SK-N-SH (cell line): ENCODE measurements at regions not wholly inside any gene's neighbourhood (a gene's known extent, or its start where the extent isn't known, plus 50 kb on each side); places are given as distances from the start of the nearest gene placed in this dataset.

Source experiments
- CTCF ChIA-PET: fragments of 300-600, 350-600 bp; formaldehyde crosslinking; extraction: SDS; loops from one replicate; lab custom pipeline; 2021; lab: Yijun Ruan, JAX
- POLR2A ChIA-PET: fragments of 350-600 bp; sonication (Branson Sonifier 250); formaldehyde crosslinking; extraction: SDS; loops from one replicate; lab custom pipeline; 2020; ENCODE audit warnings: antibody characterized with exemption, inconsistent platforms; lab: Yijun Ruan, JAX
- DNase-seq: peaks from one replicate; pipeline ENCODE4 v3.0.0; 2012
- H2AFZ ChIP-seq: fragments of 200-600 bp; sonication (generic); 2 replicates; pipeline ENCODE4 v1.8.1; 2016; ENCODE audit warnings: antibody characterized with exemption, mild to moderate bottlenecking, low read depth
- H3F3A ChIP-seq: fragments of 200-600 bp; sonication (generic); replicated peaks from 2 replicates; pipeline ENCODE3; 2016; ENCODE audit warnings: antibody characterized with exemption, mild to moderate bottlenecking; ENCODE audit not compliant: insufficient read depth
- H3K27ac ChIP-seq, 2 experiments: fragments of 200-500 bp in 1 of 2; fragments of 200-600 bp in 1 of 2; sonication (Bioruptor generic) in 1 of 2; sonication (generic), shearing (Covaris generic) in 1 of 2; 2 replicates each; pipeline versions ENCODE4 v1.5.1 to v1.6.1; 2014 to 2016; ENCODE audit warnings: low read depth in 2 of 2, inconsistent platforms in 1 of 2, low read length in 1 of 2, mild to moderate bottlenecking in 1 of 2, mixed read lengths in 1 of 2
- H3K27me3 ChIP-seq: fragments of 200-600 bp; sonication (generic), shearing (Covaris generic); 2 replicates; pipeline ENCODE4 v1.6.1; 2016; ENCODE audit warnings: mixed run types; ENCODE audit not compliant: insufficient read depth
- H3K36me3 ChIP-seq, 2 experiments: fragments of 200-500 bp in 1 of 2; fragments of 200-600 bp in 1 of 2; sonication (Bioruptor generic) in 1 of 2; sonication (generic) in 1 of 2; replicated peaks in 1 of 2; 2 replicates each; pipeline versions ENCODE3 to v1.5.1; 2014 to 2016; ENCODE audit warnings: low read length in 1 of 2, mild to moderate bottlenecking in 1 of 2; ENCODE audit not compliant: insufficient read depth in 2 of 2, control insufficient read depth in 1 of 2
- H3K4me1 ChIP-seq, 2 experiments: fragments of 200-500 bp in 1 of 2; fragments of 200-600 bp in 1 of 2; sonication (Bioruptor generic) in 1 of 2; sonication (generic), shearing (Covaris generic) in 1 of 2; 2 replicates each; pipeline versions ENCODE4 v1.5.1 to v1.6.1; 2014 to 2016; ENCODE audit warnings: low read depth in 1 of 2, low read length in 1 of 2, mixed run types in 1 of 2; ENCODE audit not compliant: insufficient read depth in 2 of 2, control insufficient read depth in 1 of 2
- H3K4me2 ChIP-seq: fragments of 200-600 bp; sonication (generic), shearing (Covaris generic); 2 replicates; pipeline ENCODE4 v1.6.1; 2017; ENCODE audit warnings: mixed run types
- H3K4me3 ChIP-seq, 2 experiments: fragments of 200-500 bp in 1 of 2; fragments of 200-600 bp in 1 of 2; sonication (Bioruptor generic) in 1 of 2; sonication (generic), shearing (Covaris generic) in 1 of 2; 2 replicates each; pipeline versions ENCODE4 v1.5.1 to v1.8.1; 2014 to 2016; ENCODE audit warnings: low read depth in 2 of 2, inconsistent platforms in 1 of 2, low read length in 1 of 2, mild to moderate bottlenecking in 1 of 2, mixed read lengths in 1 of 2, moderate library complexity in 1 of 2
- H3K79me2 ChIP-seq: fragments of 200-600 bp; sonication (generic); 2 replicates; pipeline ENCODE4 v1.8.1; 2017; ENCODE audit warnings: mild to moderate bottlenecking; ENCODE audit not compliant: insufficient read depth
- H3K9ac ChIP-seq: fragments of 200-600 bp; sonication (generic); 2 replicates; pipeline ENCODE4 v1.6.1; 2017; ENCODE audit warnings: mixed run types
- H3K9me2 ChIP-seq: fragments of 200-600 bp; sonication (generic); 2 replicates; pipeline ENCODE4 v1.6.1; 2017; ENCODE audit warnings: mixed run types
- H3K9me3 ChIP-seq: fragments of 200-600 bp; sonication (generic); 2 replicates; pipeline ENCODE4 v1.6.1; 2017; ENCODE audit warnings: mixed run types, mild to moderate bottlenecking, moderate library complexity
- H4K20me1 ChIP-seq: fragments of 200-600 bp; sonication (generic); 2 replicates; pipeline ENCODE4 v1.6.1; 2017; ENCODE audit warnings: mild to moderate bottlenecking, mixed run types; ENCODE audit not compliant: insufficient read depth
- FOSL2 ChIP-seq: IDR thresholded peaks from 2 replicates; pipeline ENCODE4 v1.4.0; 2012; ENCODE audit warnings: low read depth, mild to moderate bottlenecking, moderate library complexity, borderline replicate concordance
- FOXJ3 ChIP-seq: sonication (generic); formaldehyde crosslinking; IDR thresholded peaks from 2 replicates; pipeline ENCODE4 v1.5.1; 2020; ENCODE audit warnings: mild to moderate bottlenecking, missing genetic modification reagents
- FOXM1 ChIP-seq: IDR thresholded peaks from 2 replicates; pipeline ENCODE4 v1.4.0; 2012; ENCODE audit warnings: low read depth, mild to moderate bottlenecking
- GATA2 ChIP-seq: sonication (generic); formaldehyde crosslinking; IDR thresholded peaks from 2 replicates; pipeline ENCODE4 v1.5.0; 2020; ENCODE audit warnings: mild to moderate bottlenecking, missing genetic modification reagents
- MXI1 ChIP-seq: IDR thresholded peaks from 2 replicates; pipeline ENCODE4 v1.6.1; 2012; ENCODE audit warnings: mild to moderate bottlenecking, low read depth, low read length, improper control_type of control experiment
- NFIC ChIP-seq: IDR thresholded peaks from 2 replicates; pipeline ENCODE4 v1.4.0; 2012; ENCODE audit warnings: borderline replicate concordance
- NRF1 ChIP-seq: IDR thresholded peaks from 2 replicates; pipeline ENCODE4 v1.6.1; 2012; ENCODE audit warnings: low read depth, mild to moderate bottlenecking, low read length
- PBX3 ChIP-seq: IDR thresholded peaks from 2 replicates; pipeline ENCODE4; 2012
- RCOR1 ChIP-seq: fragments of 150-350 bp; IDR thresholded peaks from 2 replicates; pipeline ENCODE4 v1.6.1; 2017; ENCODE audit warnings: antibody characterized with exemption, low read length
- SIN3A ChIP-seq: IDR thresholded peaks from 2 replicates; pipeline ENCODE4 v1.6.1; 2012; ENCODE audit warnings: low read depth, mild to moderate bottlenecking, low read length, moderate library complexity, borderline replicate concordance
- TCF12 ChIP-seq: IDR thresholded peaks from 2 replicates; pipeline ENCODE4 v1.4.0; 2012
- WGBS: methylation state at CpG from one replicate; pipeline ENCODE4 v1.1.6; 2017; ENCODE audit warnings: low lambda C conversion rate; 5-methylcytosine and 5-hydroxymethylcytosine counted together

- WGBS: 91% methylated on average over 2 of the region's 2 CpGs
- ChIA-PET POLR2A (no interaction called here), CTCF (no interaction called here)
- Histone ChIP-seq H3K27ac (no peak overlapping the region), H3K9ac (no peak overlapping the region), H3K4me3 (no peak overlapping the region), H3K79me2 (no peaks in the 10 kb centered on the region), H4K20me1 (no peaks in the 10 kb centered on the region), H3K9me3 (no peaks in the 10 kb centered on the region), H3K9me2 (no peaks in the 10 kb centered on the region), H2AFZ (no peak overlapping the region), H3K4me2 (no peak overlapping the region), H3K4me1 (no peaks in the 10 kb centered on the region; a peak in 1 of 4 replicates), H3K27me3 (no peaks in the 10 kb centered on the region), H3F3A (peaks cover 6% of the 10 kb centered on the region), H3K36me3 (no peaks in the 10 kb centered on the region)
- DNase-seq: no peak
- TF ChIP-seq RCOR1 (no peak), SIN3A (no peak), MXI1 (no peak)
Measured at GRCh38 chr5:98474216-98474615, 299.2 kb upstream of the RGMB start.

- Histone ChIP-seq H2AFZ (no peak overlapping the region; the same call in 1 of the 2 replicates), H4K20me1 (no peaks in the 10 kb centered on the region), H3K27ac (peak overlapping the region in 1 of 2 experiments; percentile 18; a peak in 1 of 4 replicates), H3K36me3 (no peaks in the 10 kb centered on the region), H3K9me2 (no peaks in the 10 kb centered on the region), H3K9me3 (no peaks in the 10 kb centered on the region), H3K79me2 (no peaks in the 10 kb centered on the region), H3K4me1 (peaks cover 0 to 4% of the 10 kb centered on the region in 2 experiments; a peak in 1 of 4 replicates), H3K4me3 (no peak overlapping the region), H3F3A (peaks cover 6% of the 10 kb centered on the region), H3K9ac (no peak overlapping the region), H3K27me3 (no peaks in the 10 kb centered on the region), H3K4me2 (no peak overlapping the region)
- ChIA-PET CTCF (no interaction called here), POLR2A (no interaction called here)
- 89% methylated on average over 3 of the region's 3 CpGs for WGBS
- no peak for DNase-seq
- no peak for TF ChIP-seq MXI1
- no peak for TF ChIP-seq FOXJ3 (CRISPR knock-in tag)
- TF ChIP-seq FOSL2: no peak
- TF ChIP-seq TCF12: 0 out of 2 replicates have a peak, but pooled peaks have one; percentile 8
- TF ChIP-seq PBX3: peak; percentile 19; the same call in 1 of the 2 replicates
- no peak for TF ChIP-seq NFIC
Measured at GRCh38 chr5:98474782-98475181, 298.7 kb upstream of the RGMB start.

- H3K9me2 ChIP-seq: no peaks in the 10 kb centered on the region
- H4K20me1 ChIP-seq: no peaks in the 10 kb centered on the region
- CTCF ChIA-PET: no interaction called here
- H3K4me2 ChIP-seq: no peak overlapping the region
- DNase-seq: no peak
- H3K9me3 ChIP-seq: no peaks in the 10 kb centered on the region
- H3K79me2 ChIP-seq: no peaks in the 10 kb centered on the region
- peak overlapping the region; percentile 11; the same call in 1 of the 2 replicates for H2AFZ ChIP-seq
- peak overlapping the region in 1 of 2 experiments; percentile 40; a peak in 2 of 4 replicates for H3K27ac ChIP-seq
- POLR2A ChIA-PET: no interaction called here
- H3K4me3 ChIP-seq: no peak overlapping the region
- H3F3A ChIP-seq: no peaks in the 10 kb centered on the region
- no peaks in the 10 kb centered on the region for H3K36me3 ChIP-seq
- no peaks in the 10 kb centered on the region for H3K27me3 ChIP-seq
- H3K9ac ChIP-seq: no peak overlapping the region
- H3K4me1 ChIP-seq: peaks cover 0 to 5% of the 10 kb centered on the region in 2 experiments; a peak in 2 of 4 replicates
- TF ChIP-seq PBX3 (0 out of 2 replicates have a peak, but pooled peaks have one; percentile 20), FOXM1 (no peak), NRF1 (no peak), TCF12 (peak; percentile 23; the same call in 1 of the 2 replicates), GATA2 (no peak)
- TF ChIP-seq, all 33 proteins: peak for 2
- WGBS: 59% methylated on average over 3 of the region's 3 CpGs
Measured at GRCh38 chr5:98482321-98483300, 290.9 kb upstream of the RGMB start.
